ENCODE measurements at regions not wholly inside any gene's neighbourhood (a gene's known extent, or its start where the extent isn't known, plus 50 kb on each side); places are given as distances from the start of the nearest gene placed in this dataset.
"Not testable (repeated sequence)": the region's sequence is repeated elsewhere in the genome, so short reads cannot be mapped to it uniquely, and the experiment has no call there.

DNA sequence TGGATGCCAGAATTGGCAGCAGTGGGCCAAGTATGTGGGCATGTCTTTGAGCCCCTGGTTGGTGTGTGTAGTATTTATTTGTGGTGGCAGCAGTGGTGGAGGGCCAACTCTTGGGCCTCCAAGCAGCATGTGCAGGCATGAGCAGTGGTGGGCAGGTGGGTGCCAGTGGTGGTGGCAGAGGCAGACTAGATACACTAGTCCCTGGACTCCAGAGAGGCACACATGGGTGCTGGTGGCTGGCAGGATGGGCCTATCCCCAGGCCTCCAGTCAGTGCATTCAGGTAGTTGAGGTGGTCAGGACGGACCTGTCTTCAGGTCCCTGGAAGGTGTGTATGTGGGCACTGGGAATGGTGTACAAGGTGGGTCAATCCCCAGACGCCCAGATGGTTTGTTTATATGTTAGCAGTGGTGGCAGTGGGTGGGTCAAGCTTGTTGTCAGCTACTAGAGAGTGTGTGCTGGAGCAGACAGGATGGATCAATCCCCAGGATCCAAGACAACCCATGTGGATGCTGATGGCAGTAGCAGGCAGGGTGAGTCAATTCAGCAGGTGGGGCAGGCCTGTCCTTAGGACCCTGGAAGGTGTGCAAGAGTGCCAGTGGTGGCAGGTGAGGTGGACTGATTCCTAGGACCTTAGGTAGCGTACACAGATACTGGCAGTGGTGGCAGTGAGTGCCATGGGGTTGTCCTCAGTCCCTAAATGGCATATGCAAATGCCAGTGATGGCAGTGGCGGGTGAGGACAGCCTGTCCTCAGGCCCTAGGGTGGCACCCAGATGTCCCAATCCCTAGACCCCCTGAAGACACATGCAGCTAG lies 294.3 kb downstream of the RPS24 start:
- DNase-seq, result no peak

DNA sequence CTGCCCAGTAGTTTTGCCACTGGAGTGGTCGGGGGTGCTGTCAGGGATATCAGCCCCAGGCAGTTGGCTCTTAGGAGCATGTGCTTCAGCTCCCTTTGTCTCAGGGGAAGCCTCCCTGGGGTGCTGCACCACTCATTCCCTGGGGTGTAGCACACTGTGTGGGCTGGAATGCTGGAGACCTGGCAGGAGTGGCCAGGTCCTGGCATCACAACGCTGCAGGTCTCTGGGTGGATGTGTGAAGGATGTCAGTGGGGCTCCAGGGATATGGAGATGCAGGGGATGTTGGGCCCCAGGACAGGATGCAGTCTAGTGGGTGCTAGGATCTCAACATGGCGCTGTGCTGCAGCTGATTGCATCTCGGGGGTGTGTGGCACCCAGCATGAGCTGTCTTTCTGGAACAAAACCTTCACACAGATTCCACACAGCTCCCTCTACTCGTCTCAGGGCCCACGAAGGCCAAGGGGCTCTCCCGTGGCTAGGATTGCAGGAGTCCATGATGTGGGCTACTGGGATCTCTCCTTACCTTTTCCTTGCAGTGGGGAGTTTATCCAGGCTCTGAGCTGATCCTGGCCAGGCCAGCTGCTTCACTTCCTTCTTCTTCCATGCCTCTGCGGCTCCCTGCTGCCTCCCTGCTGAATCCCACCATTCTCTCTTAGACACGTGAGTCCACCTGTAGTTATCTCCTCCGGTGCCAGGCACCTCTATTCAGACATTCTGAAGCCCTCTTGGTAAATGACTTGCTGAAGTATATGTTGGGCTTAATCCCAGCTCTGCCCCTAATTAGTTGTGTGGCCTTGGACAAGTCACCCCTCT lies 295.1 kb downstream of the RPS24 start:
- DNase-seq, result no peak

DNA sequence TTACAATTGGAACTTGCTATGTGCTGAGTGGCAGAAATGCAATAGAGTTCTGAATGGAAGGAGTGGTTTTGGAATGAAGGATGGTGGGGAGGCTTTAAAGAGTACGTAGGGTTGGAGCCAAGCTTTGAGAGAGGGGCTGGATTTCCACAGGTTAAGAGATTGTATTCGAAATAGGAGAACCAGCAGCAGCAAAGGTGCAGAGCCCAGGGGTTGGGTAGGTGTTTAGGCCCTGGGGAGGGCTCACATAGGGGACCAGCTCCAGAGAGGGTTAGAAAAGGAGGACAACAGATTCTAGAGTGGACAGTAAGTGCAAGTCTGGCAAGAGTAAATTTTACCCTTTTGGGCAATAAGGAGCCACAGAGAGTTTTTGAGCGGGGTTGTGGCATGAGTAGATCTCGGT lies 297.2 kb downstream of the RPS24 start:
- DNase-seq, result no peak

- no peak for DNase-seq
Measured at GRCh38 chr10:78331391-78331922, 297.8 kb downstream of the RPS24 start.

DNA sequence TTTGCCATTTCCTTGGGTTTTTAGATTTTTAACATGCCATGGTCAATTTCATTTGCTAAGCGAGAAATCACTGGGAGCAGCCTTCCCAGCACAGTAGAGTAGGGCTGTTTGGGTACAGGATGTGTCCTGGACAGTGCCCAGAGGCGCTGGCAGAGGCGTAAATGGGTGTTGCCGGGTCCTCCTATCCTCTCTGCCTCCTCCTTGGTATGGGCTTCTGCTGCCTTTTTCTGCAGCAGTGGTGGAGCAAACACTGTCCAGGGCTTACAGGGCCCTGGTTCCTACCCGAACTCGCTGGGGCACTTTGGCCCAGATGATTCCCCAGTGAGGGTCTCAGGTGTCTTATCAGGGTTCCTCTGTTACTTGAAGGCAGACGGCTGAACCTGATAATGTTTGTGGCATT lies 298.3 kb downstream of the RPS24 start:
- no peak for DNase-seq

DNA sequence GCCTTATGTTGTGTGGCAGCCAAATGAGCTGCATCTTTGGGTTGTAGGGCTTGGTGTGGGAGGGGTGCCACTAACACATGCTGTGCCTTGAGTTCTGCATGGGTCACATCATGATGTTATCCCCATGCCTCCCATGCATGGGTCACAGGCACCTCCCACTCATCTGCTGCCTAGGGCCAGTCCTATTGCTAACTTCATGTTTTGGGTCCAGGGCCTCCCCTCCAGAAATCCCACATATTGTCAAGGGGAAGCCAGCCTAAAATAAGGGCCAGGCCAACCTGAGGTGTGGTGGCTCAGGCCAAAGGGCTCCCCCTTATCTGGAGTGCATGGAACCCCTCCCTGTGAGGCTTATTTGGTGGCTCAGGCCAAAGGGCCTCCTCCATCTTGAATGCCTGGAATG lies 299.0 kb downstream of the RPS24 start:
- no peak for DNase-seq

DNA sequence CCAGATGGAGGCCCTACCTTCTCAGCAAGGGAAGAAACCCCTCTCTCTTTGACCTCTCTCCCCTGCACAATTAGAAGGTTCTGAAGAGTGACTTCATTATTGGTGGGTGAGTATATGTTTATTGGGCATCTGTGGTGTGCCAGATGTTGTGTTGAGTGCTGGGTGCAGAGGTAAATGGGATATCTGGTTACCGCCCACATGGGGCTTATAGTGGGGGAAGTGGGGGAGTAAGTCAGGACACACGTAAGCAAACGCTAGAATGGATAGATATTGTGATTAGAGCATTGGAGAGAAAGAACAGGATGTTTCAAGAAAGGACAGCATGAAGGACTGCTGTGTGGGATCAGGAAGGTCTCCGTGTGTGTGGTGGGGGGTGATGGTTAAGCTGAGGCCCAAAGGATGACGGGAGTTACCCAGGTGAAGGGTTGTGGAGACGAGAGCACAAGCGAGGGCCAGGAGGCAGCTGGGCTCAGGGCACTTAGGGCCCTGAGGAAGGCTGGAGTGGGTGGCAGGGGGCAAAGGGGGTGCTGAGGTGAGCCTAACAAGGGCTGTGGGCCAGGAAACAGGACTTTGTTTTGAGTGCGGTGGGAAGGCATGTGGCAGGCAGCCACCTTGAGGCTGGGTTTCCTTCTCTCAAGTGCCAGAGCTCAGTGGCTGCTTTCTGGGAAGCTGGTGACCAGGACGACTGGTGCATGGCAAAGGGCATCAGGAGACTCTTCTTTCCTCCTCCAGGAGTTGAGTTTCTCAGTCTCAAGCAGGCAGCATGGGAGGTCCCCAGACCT lies 299.9 kb downstream of the RPS24 start:
- no peak for DNase-seq

DNA sequence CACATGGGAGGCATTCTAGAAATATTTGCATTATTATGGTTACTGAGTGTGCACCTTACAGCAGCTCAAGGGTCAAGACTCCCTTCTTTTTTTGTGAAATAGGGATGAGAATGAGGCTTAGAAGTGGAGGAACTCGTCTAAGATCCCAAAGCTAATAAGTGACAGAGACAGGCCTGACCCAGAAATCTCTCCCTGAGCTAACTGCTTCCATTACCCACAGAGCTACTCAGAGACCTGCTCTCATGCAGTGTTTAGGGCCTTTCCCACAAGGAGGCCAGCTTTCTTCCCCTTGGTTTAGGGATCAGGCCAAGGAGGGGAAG lies 301.7 kb downstream of the RPS24 start:
- DNase-seq, result no peak

DNA sequence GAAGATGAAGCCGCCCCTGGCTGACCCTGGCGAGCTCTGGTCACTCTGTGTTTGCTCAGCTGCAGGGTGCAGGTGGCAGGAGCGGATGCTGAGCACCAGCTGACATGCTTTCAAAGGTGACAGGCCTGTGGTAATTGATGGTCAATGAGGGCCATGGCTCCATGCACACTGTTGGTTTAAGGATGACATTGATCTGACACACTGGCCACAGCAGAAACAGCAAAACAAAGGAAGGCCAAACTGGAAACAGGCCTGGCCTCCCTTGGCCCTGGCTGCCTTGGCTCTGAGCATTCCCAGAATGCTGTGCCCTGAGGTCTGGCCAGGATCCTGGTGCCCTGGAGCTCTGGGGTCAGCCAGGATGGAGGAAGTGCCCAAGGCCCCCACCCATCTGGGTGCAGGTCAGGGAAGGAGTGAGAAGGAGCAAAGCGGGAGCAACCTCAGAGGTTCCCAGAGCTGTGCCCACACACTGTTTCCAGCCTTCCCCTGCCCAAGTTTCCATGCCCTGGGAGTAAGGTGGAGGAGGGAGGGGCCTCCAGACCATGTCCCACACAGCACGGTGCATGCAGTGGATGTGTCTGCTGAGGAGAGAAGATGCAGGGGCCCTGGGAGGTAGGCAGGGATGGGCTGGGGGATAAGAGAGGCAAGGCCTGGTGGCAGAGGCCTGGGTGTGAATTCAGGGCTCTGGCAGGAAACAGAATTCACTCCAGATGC lies 302.2 kb downstream of the RPS24 start:
- DNase-seq, result no peak

DNA sequence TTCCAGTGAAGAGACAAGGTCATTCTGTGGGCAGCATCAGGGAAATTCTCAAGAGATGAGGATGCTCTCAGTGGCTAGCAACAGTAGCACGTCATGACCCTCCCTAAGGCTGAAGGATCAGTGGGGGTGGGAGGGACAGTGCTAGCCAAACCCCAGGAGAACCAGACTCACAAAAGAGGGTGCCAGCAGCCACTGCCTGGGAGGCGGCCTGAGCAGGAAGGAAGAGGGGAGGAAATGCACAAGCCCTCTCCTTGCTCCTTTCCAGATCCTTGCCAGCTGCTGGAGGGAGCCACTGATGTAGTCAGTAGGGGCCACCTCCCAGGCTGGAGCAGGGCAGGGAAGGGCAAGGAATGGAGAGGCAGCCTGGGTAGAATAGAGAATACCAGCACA lies 302.7 kb downstream of the RPS24 start:
- DNase-seq, result no peak

DNA sequence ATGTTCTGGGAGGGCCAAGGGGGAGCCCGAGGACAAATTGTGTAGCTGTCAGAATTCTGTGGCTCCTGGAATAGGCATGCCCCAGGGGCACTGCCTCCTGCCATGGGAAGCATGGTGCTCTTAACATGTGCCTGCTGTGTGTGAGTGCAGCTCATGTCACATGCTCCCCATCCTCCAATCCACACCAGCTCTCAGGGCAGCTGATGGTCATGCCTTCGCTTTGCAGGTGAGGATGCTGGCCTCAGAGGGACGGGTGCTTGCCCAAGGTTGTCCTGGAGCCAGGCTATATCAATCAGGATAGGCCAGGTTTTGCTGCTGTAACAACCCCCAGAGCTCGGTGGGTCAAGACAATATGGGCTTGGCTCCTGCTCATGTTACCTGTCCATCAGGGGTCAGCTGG lies 303.4 kb downstream of the RPS24 start:
- no peak for DNase-seq

- DNase-seq, result no peak
Measured at GRCh38 chr10:78337646-78338391, 304.2 kb downstream of the RPS24 start.

DNA sequence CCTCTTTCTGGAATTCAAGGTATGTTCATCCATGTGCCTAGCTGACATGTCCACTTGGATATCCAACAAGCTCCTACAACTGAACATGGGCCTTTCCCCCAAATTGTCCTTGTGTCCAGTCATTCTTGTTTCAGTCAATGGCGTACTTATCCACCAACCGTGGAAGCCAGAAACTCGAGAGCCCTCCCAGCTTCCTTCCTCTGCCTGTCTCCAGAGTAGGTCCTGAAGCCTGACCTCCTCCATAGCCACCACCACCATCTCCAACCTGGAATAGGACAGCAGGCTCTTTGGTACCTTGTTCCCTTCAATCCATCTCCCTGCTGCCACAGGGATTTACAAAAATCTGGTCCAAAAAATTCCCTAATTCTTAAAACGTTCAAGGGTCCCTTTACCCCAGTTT lies 305.1 kb downstream of the RPS24 start:
- DNase-seq, result no peak

DNA sequence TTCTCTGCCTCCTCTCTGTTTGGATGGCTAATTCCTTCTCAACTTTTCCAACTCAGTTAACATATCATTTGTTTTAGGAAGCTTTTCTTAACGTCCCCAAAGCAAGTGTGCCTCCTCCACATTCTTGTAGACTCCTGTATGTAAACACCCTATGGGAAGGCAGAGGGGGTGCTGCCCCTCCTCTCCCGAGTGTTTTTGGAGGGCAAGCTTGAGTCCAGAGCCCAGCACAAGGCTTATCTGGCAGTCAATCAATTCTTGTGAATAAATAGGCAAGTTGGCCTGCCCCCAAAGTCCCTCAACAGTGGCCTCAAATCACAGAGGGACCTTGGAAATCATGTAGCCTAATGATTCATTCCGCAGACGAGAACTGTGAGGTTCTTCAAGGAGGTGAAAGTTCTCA lies 305.6 kb downstream of the RPS24 start:
- DNase-seq, result no peak

DNA sequence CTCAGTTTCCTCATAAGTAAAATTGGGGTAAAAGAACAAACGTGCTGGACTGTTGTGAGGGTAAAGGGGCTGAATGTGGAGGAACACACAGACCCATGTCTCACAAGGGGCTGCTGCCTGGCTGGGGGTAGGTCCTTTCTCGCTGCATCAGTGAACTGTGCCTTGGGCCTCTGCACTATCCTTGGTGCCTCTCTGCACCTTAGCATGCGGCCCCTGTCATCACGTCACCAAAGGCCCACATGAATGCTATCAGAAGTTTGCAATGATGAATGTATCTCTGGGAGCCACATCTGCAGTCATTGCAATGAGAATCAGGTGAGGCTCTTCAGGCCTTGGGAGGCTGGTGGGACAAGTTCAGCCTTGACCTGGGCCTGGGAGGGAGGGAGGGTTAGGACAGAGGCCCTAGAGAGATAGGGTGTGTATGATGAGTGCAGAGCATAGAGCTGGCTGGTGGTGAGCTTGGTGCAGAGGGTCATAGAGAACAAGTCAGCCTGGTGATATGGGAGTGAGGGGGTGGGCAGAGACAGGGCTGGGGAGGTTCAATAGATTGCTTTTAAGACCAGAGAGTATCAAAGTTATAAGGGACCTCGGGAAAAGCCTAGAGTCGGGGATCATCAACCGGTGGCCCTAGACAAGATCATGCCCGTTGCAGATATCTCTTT lies 308.4 kb downstream of the RPS24 start:
- DNase-seq, result no peak

DNA sequence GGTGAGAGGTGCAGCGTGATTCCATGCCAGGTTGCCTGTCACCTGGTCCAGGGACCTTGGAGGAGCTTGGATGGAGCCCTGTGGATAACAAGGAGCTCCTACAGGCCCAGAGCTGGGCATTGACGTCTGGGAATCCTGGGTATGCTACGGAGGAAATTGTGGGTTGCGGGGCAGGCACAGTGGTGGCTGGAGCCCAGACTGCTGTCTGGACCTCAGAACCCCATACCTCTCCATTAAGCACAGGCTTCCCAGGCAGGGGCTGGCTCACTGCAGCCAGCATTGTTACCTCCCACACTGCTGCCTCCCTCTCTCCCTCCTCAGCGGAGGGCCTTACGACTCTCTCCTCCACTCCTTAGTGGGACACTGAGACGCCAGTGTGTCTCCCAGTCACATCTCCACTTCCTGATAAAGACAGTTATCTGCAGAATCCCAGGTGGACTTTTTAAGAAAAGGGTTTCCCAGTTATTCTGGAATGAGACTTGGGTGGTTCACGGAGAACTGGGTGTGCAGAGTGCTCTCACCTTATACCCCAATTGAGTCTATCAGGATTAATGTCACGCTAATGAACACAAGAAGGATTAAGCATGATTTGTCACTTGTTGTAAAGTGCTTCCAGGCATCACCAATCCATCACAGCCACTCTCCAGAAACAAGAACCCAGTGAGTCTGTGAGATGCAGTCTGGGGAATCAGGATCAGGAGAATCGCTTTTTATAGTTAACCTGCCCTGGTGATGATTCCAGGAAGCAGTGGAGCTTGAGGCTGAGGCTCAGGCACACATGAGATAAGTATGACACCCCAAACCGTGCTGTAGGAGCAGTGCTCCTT lies 309.4 kb downstream of the RPS24 start:
- DNase-seq, result no peak

- not testable (repeated sequence) for DNase-seq
Measured at GRCh38 chr10:78344257-78344656, 310.6 kb downstream of the RPS24 start.

DNA sequence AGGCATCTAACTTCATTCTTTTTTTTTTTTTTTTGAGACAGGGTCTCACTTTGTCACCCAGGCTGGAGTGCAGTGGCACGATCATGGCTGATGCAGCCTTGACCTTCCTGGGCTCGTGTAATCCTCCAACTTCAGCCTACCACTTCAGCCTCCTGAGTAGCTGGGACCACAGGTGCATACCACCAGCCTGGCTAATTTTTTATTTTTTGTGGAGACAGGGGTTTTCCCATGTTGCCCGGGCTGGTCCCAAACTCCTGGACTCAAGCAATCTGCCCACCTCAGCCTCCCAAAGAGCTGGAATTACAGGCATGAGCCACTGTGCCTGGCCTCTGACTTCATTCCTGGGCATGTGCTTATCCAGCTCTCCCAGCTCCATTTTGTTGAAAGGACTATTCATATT lies 311.9 kb downstream of the RPS24 start:
- not testable (repeated sequence) for DNase-seq

- no peak for DNase-seq
Measured at GRCh38 chr10:78346721-78347120, 313.1 kb downstream of the RPS24 start.

DNA sequence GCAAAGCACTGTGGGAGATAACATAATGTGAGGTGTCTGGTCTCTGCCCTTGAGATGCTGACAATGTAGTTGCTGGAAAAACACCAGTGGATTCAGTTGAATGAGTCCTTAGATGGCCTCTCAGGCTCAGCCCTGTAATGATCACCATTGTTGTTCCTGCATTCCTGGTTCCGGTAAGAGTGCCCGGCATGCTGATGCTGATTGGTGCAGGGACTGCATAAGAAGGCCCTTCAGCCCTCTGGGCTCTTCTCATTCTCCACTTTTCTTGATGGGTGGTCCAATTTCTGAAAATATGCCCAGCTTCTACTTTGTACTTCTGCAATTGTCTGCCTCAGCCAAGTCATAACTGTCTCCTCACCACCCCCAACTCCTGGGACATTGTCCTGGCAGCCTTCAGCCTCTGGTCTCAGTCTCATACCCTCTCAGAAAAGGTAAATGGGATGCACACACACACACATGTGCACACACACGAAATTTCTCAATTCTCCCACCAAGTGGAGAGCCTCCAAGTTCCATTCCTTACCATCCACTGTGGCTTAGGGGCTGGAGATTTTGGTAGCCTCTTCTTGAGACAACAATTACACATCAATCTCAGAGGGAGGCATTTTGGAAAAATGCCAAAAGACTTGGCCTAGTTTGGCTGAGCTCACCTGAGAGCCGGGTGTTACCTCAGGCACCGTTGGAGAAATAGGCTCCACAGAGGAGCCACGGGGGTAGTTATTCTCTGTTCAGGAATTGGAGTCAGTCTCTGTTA lies 314.9 kb downstream of the RPS24 start:
- no peak for DNase-seq

All from CD4-positive, alpha-beta T cell treated with Interferon gamma for 1 hour (primary cell).